ENCODE measurements at regions not wholly inside any gene's neighbourhood (a gene's known extent, or its start where the extent isn't known, plus 50 kb on each side); places are given as distances from the start of the nearest gene placed in this dataset.
A peak's percentile ranks its signal among the peaks of the same experiment; 100 is the strongest.

GRCh38 chr2:3038636-3039035, 339.0 kb downstream of the EIPR1 start:
- no peaks in the 10 kb centered on the region for H3K9me3 Mint-ChIP-seq
- WGBS (ENCODE audit: insufficient coverage): 70% methylated on average over 12 of the region's 12 CpGs
- DNase-seq (no peak), ATAC-seq (replicated peaks in 1 of 4) (no peak)
- H3K36me3 ChIP-seq (ENCODE audit: control insufficient read depth in 2 of 2, extremely low read depth in 1 of 2, insufficient read depth in 1 of 2, low read length in 1 of 2): no peaks in the 10 kb centered on the region
- peaks cover 0 to 12% of the 10 kb centered on the region in 2 experiments for H3K27me3 ChIP-seq (replicated peaks in 1 of 2; ENCODE audit: control insufficient read depth in 2 of 2, extremely low read depth in 1 of 2, insufficient read depth in 2 of 2, low read length in 1 of 2)
- H3K36me3 Mint-ChIP-seq: no peaks in the 10 kb centered on the region
- no peaks in the 10 kb centered on the region for H3K4me1 Mint-ChIP-seq
- H3K4me1 ChIP-seq (ENCODE audit: control insufficient read depth in 1 of 2, extremely low read depth in 1 of 2, insufficient read depth in 2 of 2, low read length in 2 of 2): no peaks in the 10 kb centered on the region
- H3K27ac Mint-ChIP-seq: no peak overlapping the region
- POLR2A ChIA-PET: no interaction called here
- H3K27me3 Mint-ChIP-seq: peaks cover 0 to 3% of the 10 kb centered on the region in 2 donors
- no peak overlapping the region for H3K27ac ChIP-seq (ENCODE audit: low read length)
- H3K9me3 ChIP-seq: no peaks in the 10 kb centered on the region
- CTCF ChIA-PET: no interaction called here
- H3K4me3 ChIP-seq (ENCODE audit: control insufficient read depth in 1 of 2, extremely low read depth in 1 of 2, low read length in 1 of 2): no peak overlapping the region
- no peak overlapping the region for H3K4me3 Mint-ChIP-seq

GRCh38 chr2:3037196-3038194, 340.1 kb downstream of the EIPR1 start:
- Histone ChIP-seq H3K4me3 (ENCODE audit: control insufficient read depth in 1 of 2, extremely low read depth in 1 of 2, low read length in 1 of 2) (no peak overlapping the region), H3K4me1 (ENCODE audit: control insufficient read depth in 1 of 2, extremely low read depth in 1 of 2, insufficient read depth in 2 of 2, low read length in 2 of 2) (no peaks in the 10 kb centered on the region), H3K9me3 (no peaks in the 10 kb centered on the region), H3K27ac (ENCODE audit: low read length) (no peak overlapping the region), H3K27me3 (replicated peaks in 1 of 2; ENCODE audit: control insufficient read depth in 2 of 2, extremely low read depth in 1 of 2, insufficient read depth in 2 of 2, low read length in 1 of 2) (peaks cover 0 to 12% of the 10 kb centered on the region in 2 experiments), H3K36me3 (ENCODE audit: control insufficient read depth in 2 of 2, extremely low read depth in 1 of 2, insufficient read depth in 1 of 2, low read length in 1 of 2) (no peaks in the 10 kb centered on the region)
- CTCF ChIA-PET: no interaction called here
- Mint-ChIP-seq H3K9me3 (peaks cover 0 to 3% (median 0%) of the 10 kb centered on the region in 3 donors), H3K27ac (no peak overlapping the region), H3K27me3 (peaks cover 0 to 3% of the 10 kb centered on the region in 2 donors), H3K36me3 (no peaks in the 10 kb centered on the region), H3K4me1 (no peaks in the 10 kb centered on the region), H3K4me3 (no peak overlapping the region)
- WGBS (ENCODE audit: insufficient coverage): 93% methylated on average over 21 of the region's 29 CpGs
- no peak for ATAC-seq (replicated peaks in 1 of 4)
- POLR2A ChIA-PET: no interaction called here
- no peak for DNase-seq

- Histone ChIP-seq H3K27ac (ENCODE audit: low read length) (no peak overlapping the region), H3K4me3 (ENCODE audit: control insufficient read depth in 1 of 2, extremely low read depth in 1 of 2, low read length in 1 of 2) (no peak overlapping the region), H3K9me3 (no peaks in the 10 kb centered on the region), H3K27me3 (replicated peaks in 1 of 2; ENCODE audit: control insufficient read depth in 2 of 2, extremely low read depth in 1 of 2, insufficient read depth in 2 of 2, low read length in 1 of 2) (peaks cover 0 to 12% of the 10 kb centered on the region in 2 experiments), H3K36me3 (ENCODE audit: control insufficient read depth in 2 of 2, extremely low read depth in 1 of 2, insufficient read depth in 1 of 2, low read length in 1 of 2) (no peaks in the 10 kb centered on the region), H3K4me1 (ENCODE audit: control insufficient read depth in 1 of 2, extremely low read depth in 1 of 2, insufficient read depth in 2 of 2, low read length in 2 of 2) (no peaks in the 10 kb centered on the region)
- Mint-ChIP-seq H3K27me3 (peaks cover 0 to 3% of the 10 kb centered on the region in 2 donors), H3K36me3 (no peaks in the 10 kb centered on the region), H3K4me3 (no peak overlapping the region), H3K9me3 (peaks cover 0 to 4% (median 4%) of the 10 kb centered on the region in 3 donors), H3K4me1 (no peaks in the 10 kb centered on the region), H3K27ac (no peak overlapping the region)
- DNase-seq: no peak
- ChIA-PET POLR2A (no interaction called here), CTCF (no interaction called here)
- 93% methylated on average over 6 of the region's 18 CpGs for WGBS (ENCODE audit: insufficient coverage)
- ATAC-seq (replicated peaks in 1 of 4): no peak
These were observed 341.0 kb downstream of the EIPR1 start for GRCh38 chr2:3036432-3037125.

- H3K27ac Mint-ChIP-seq: no peak overlapping the region
- H3K4me1 Mint-ChIP-seq: no peaks in the 10 kb centered on the region
- Histone ChIP-seq H3K4me1 (ENCODE audit: control insufficient read depth in 1 of 2, extremely low read depth in 1 of 2, insufficient read depth in 2 of 2, low read length in 2 of 2) (no peaks in the 10 kb centered on the region), H3K27me3 (replicated peaks in 1 of 2; ENCODE audit: control insufficient read depth in 2 of 2, extremely low read depth in 1 of 2, insufficient read depth in 2 of 2, low read length in 1 of 2) (peaks cover 0 to 12% of the 10 kb centered on the region in 2 experiments), H3K4me3 (ENCODE audit: control insufficient read depth in 1 of 2, extremely low read depth in 1 of 2, low read length in 1 of 2) (no peak overlapping the region), H3K9me3 (no peaks in the 10 kb centered on the region), H3K27ac (ENCODE audit: low read length) (no peak overlapping the region), H3K36me3 (ENCODE audit: control insufficient read depth in 2 of 2, extremely low read depth in 1 of 2, insufficient read depth in 1 of 2, low read length in 1 of 2) (no peaks in the 10 kb centered on the region)
- no peaks in the 10 kb centered on the region for H3K36me3 Mint-ChIP-seq
- H3K9me3 Mint-ChIP-seq: peaks cover 0 to 5% (median 4%) of the 10 kb centered on the region in 3 donors
- no peak overlapping the region for H3K4me3 Mint-ChIP-seq
- no peak for DNase-seq
- peaks cover 0 to 3% of the 10 kb centered on the region in 2 donors for H3K27me3 Mint-ChIP-seq
- POLR2A ChIA-PET: no interaction called here
- ATAC-seq (replicated peaks in 1 of 4): peak in 1 of 4 experiments; percentile 4
- 86% methylated on average over 19 of the region's 21 CpGs for WGBS (ENCODE audit: insufficient coverage)
- CTCF ChIA-PET: no interaction called here
These were observed 342.1 kb downstream of the EIPR1 start for GRCh38 chr2:3035385-3036050.

GRCh38 chr2:3034856-3035255, 342.8 kb downstream of the EIPR1 start:
- Mint-ChIP-seq H3K4me1 (no peaks in the 10 kb centered on the region), H3K36me3 (no peaks in the 10 kb centered on the region), H3K27ac (no peak overlapping the region), H3K9me3 (peaks cover 0 to 7% (median 5%) of the 10 kb centered on the region in 3 donors), H3K4me3 (no peak overlapping the region), H3K27me3 (peaks cover 0 to 3% of the 10 kb centered on the region in 2 donors)
- no peak for ATAC-seq (replicated peaks in 1 of 4)
- ChIA-PET CTCF (no interaction called here), POLR2A (no interaction called here)
- WGBS (ENCODE audit: insufficient coverage): 78% methylated on average over 13 of the region's 13 CpGs
- DNase-seq: no peak
- no peak overlapping the region for H3K27ac ChIP-seq (ENCODE audit: low read length)
- H3K4me3 ChIP-seq (ENCODE audit: control insufficient read depth in 1 of 2, extremely low read depth in 1 of 2, low read length in 1 of 2): no peak overlapping the region
- H3K4me1 ChIP-seq (ENCODE audit: control insufficient read depth in 1 of 2, extremely low read depth in 1 of 2, insufficient read depth in 2 of 2, low read length in 2 of 2): no peaks in the 10 kb centered on the region
- no peaks in the 10 kb centered on the region for H3K9me3 ChIP-seq
- H3K36me3 ChIP-seq (ENCODE audit: control insufficient read depth in 2 of 2, extremely low read depth in 1 of 2, insufficient read depth in 1 of 2, low read length in 1 of 2): no peaks in the 10 kb centered on the region
- H3K27me3 ChIP-seq (replicated peaks in 1 of 2; ENCODE audit: control insufficient read depth in 2 of 2, extremely low read depth in 1 of 2, insufficient read depth in 2 of 2, low read length in 1 of 2): peaks cover 0 to 9% of the 10 kb centered on the region in 2 experiments

- 78% methylated on average over 6 of the region's 7 CpGs for WGBS (ENCODE audit: insufficient coverage)
- Mint-ChIP-seq H3K27me3 (peaks cover 0 to 3% of the 10 kb centered on the region in 2 donors), H3K9me3 (peaks cover 0 to 12% (median 5%) of the 10 kb centered on the region in 3 donors), H3K27ac (no peak overlapping the region), H3K4me3 (no peak overlapping the region), H3K36me3 (no peaks in the 10 kb centered on the region), H3K4me1 (no peaks in the 10 kb centered on the region)
- Histone ChIP-seq H3K9me3 (no peaks in the 10 kb centered on the region), H3K27me3 (replicated peaks in 1 of 2; ENCODE audit: control insufficient read depth in 2 of 2, extremely low read depth in 1 of 2, insufficient read depth in 2 of 2, low read length in 1 of 2) (peaks cover 0 to 6% of the 10 kb centered on the region in 2 experiments), H3K4me3 (ENCODE audit: control insufficient read depth in 1 of 2, extremely low read depth in 1 of 2, low read length in 1 of 2) (no peak overlapping the region), H3K27ac (ENCODE audit: low read length) (no peak overlapping the region), H3K36me3 (ENCODE audit: control insufficient read depth in 2 of 2, extremely low read depth in 1 of 2, insufficient read depth in 1 of 2, low read length in 1 of 2) (no peaks in the 10 kb centered on the region), H3K4me1 (ENCODE audit: control insufficient read depth in 1 of 2, extremely low read depth in 1 of 2, insufficient read depth in 2 of 2, low read length in 2 of 2) (no peaks in the 10 kb centered on the region)
- POLR2A ChIA-PET: interaction anchor here in 1 of 2 donors (1.1 kb wide), 1 partner anchor 14 kb away, joined by 3 read pairs; no protein-coding TSS in a partner anchor
- DNase-seq (no peak), ATAC-seq (replicated peaks in 1 of 4) (no peak)
- CTCF ChIA-PET: no interaction called here
These were observed 343.2 kb downstream of the EIPR1 start for GRCh38 chr2:3034396-3034795.

Measured in T-cell (primary cell).